A549 (cell line): ENCODE measurements at regions not wholly inside any gene's neighbourhood (a gene's known extent, or its start where the extent isn't known, plus 50 kb on each side); places are given as distances from the start of the nearest gene placed in this dataset.

ENCODE experiments used
- ATAC-seq, 2 experiments: fragments of 200-7000 bp in 1 of 2; fragments of >200 bp in 1 of 2; cut with Nextera tagmentation in 1 of 2; cut with Tn5 transposase in 1 of 2; 3 replicates each; pipeline versions ENCODE4 v1.8.0 to v1.9.1; 2018 to 2020; ENCODE audit warnings: mild to moderate bottlenecking in 1 of 2, moderate library complexity in 1 of 2
- CTCF ChIA-PET: fragments of 300-600 bp; sonication (Branson Sonifier 250); formaldehyde crosslinking; extraction: SDS; loops from one replicate; lab custom pipeline; 2021; ENCODE audit warnings: antibody characterized with exemption, inconsistent platforms; lab: Yijun Ruan, JAX
- POLR2A ChIA-PET: fragments of 350-600 bp; formaldehyde crosslinking; extraction: SDS; loops from one replicate; lab custom pipeline; 2021; ENCODE audit warnings: antibody characterized with exemption, inconsistent platforms; lab: Yijun Ruan, JAX
- DNase-seq, 2 experiments: peaks; one replicate each; pipeline versions ENCODE4 v3.0.0 to v3.0.0-alpha.2; 2011 to 2016; ENCODE audit warnings: low read depth in 1 of 2, low spot score in 1 of 2
- FAIRE-seq: peaks from 2 replicates; lab custom pipeline; 2011; peaks lifted over from hg19 to GRCh38; lab: Jason Lieb, UNC
- H3K27ac ChIP-seq, 2 experiments: fragments of >200 bp; sonication (Bioruptor Twin); formaldehyde crosslinking; 3 replicates each; pipeline ENCODE4 v1.5.1; 2016 to 2017
- H3K4me1 ChIP-seq: fragments of >200 bp; sonication (Bioruptor Twin); formaldehyde crosslinking; 3 replicates; pipeline ENCODE4 v1.6.1; 2016
- H3K4me2 ChIP-seq: fragments of >200 bp; sonication (Bioruptor Twin); formaldehyde crosslinking; 3 replicates; pipeline ENCODE4 v1.6.1; 2016
- H3K4me3 ChIP-seq: fragments of >200 bp; sonication (Bioruptor Twin); formaldehyde crosslinking; 3 replicates; pipeline ENCODE4 v1.5.1; 2016
- H3K9me3 ChIP-seq: fragments of >200 bp; sonication (Bioruptor Twin); formaldehyde crosslinking; 3 replicates; pipeline ENCODE4 v1.6.1; 2016
- ATOH8 ChIP-seq: fragments of 250-450 bp; sonication (Bioruptor Pico); IDR thresholded peaks from 2 replicates; pipeline ENCODE4 v1.5.0; 2020; ENCODE audit warnings: low read depth, mild to moderate bottlenecking, moderate library complexity
- BHLHE40 ChIP-seq: IDR thresholded peaks from 2 replicates; pipeline ENCODE4 v1.6.1; 2012; ENCODE audit warnings: low read depth, low read length, inconsistent platforms
- CBX8 ChIP-seq: fragments of 200-600 bp; sonication (generic); IDR thresholded peaks from 2 replicates; pipeline ENCODE4 v1.6.1; 2016
- CEBPB ChIP-seq, 2 experiments: fragments of >200 bp in 1 of 2; sonication (Bioruptor Twin) in 1 of 2; formaldehyde crosslinking in 1 of 2; IDR thresholded peaks; 2 replicates each; pipeline ENCODE4 v1.6.1; 2012 to 2016
- CTCF ChIP-seq: fragments of >200 bp; sonication (Bioruptor Twin); formaldehyde crosslinking; IDR thresholded peaks from 3 replicates; pipeline ENCODE4 v1.5.1; 2016
- EP300 ChIP-seq, 2 experiments: fragments of >200 bp; sonication (Bioruptor Twin); formaldehyde crosslinking; IDR thresholded peaks; 2 replicates in 1 of 2; 3 replicates in 1 of 2; pipeline ENCODE4 v1.6.1; 2016 to 2017
- ESRRA ChIP-seq: fragments of 150-350 bp; IDR thresholded peaks from 2 replicates; pipeline ENCODE4 v1.6.1; 2014; ENCODE audit warnings: mild to moderate bottlenecking, low read length, borderline replicate concordance
- FOSB ChIP-seq: fragments of 250-450 bp; sonication (Bioruptor Pico); IDR thresholded peaks from 2 replicates; pipeline ENCODE4 v1.5.0; 2020; ENCODE audit warnings: mild to moderate bottlenecking, moderate library complexity
- HES2 ChIP-seq: fragments of >200 bp; sonication (Bioruptor Twin); formaldehyde crosslinking; IDR thresholded peaks from 2 replicates; pipeline ENCODE4 v1.6.1; 2016
- HEYL ChIP-seq: fragments of 250-450 bp; sonication (Bioruptor Pico); IDR thresholded peaks from 2 replicates; pipeline ENCODE4 v1.8.0; 2021; ENCODE audit warnings: mild to moderate bottlenecking, moderate library complexity
- HMGXB4 ChIP-seq: fragments of 250-450 bp; sonication (Bioruptor Pico); IDR thresholded peaks from 2 replicates; pipeline ENCODE4 v1.5.0; 2021; ENCODE audit warnings: mild to moderate bottlenecking, moderate library complexity, borderline replicate concordance
- HOXA7 ChIP-seq: fragments of 250-450 bp; sonication (Bioruptor Pico); IDR thresholded peaks from 2 replicates; pipeline ENCODE4 v1.5.0; 2020; ENCODE audit warnings: mild to moderate bottlenecking, moderate library complexity
- HOXB5 ChIP-seq: fragments of 250-450 bp; sonication (Bioruptor Pico); IDR thresholded peaks from 2 replicates; pipeline ENCODE4 v1.5.0; 2020; ENCODE audit warnings: mild to moderate bottlenecking, moderate library complexity
- KDM1A ChIP-seq: fragments of 200-600 bp; sonication (generic); IDR thresholded peaks from 2 replicates; pipeline ENCODE4 v1.6.1; 2016; ENCODE audit warnings: low read depth, mild to moderate bottlenecking
- MAFK ChIP-seq: fragments of 450-650 bp; IDR thresholded peaks from 2 replicates; pipeline ENCODE4 v1.6.1; 2014; ENCODE audit not compliant: partially characterized antibody
- MYC ChIP-seq: IDR thresholded peaks from 2 replicates; pipeline ENCODE4 v1.6.1; 2012; ENCODE audit warnings: mild to moderate bottlenecking, inconsistent platforms, low read length, improper control_type of control experiment, borderline replicate concordance
- NFE2L2 ChIP-seq: fragments of 150-350 bp; conservative IDR thresholded peaks from 2 replicates; pipeline ENCODE4 v1.6.1; 2014; ENCODE audit warnings: low read length
- NPAS2 ChIP-seq: fragments of 250-450 bp; sonication (Bioruptor Pico); IDR thresholded peaks from 2 replicates; pipeline ENCODE4 v1.8.0; 2022; ENCODE audit warnings: mild to moderate bottlenecking, moderate library complexity, borderline replicate concordance
- PHF8 ChIP-seq: fragments of 200-600 bp; sonication (generic); IDR thresholded peaks from 2 replicates; pipeline ENCODE4 v1.6.1; 2016; ENCODE audit warnings: low read depth, mild to moderate bottlenecking, antibody characterized with exemption, moderate library complexity, borderline replicate concordance
- POLR2A ChIP-seq: IDR thresholded peaks from 2 replicates; pipeline ENCODE4 v1.6.1; 2012; ENCODE audit warnings: mild to moderate bottlenecking, low read length
- RNF2 ChIP-seq: fragments of 200-600 bp; sonication (generic); IDR thresholded peaks from 2 replicates; pipeline ENCODE4 v1.6.1; 2016; ENCODE audit warnings: low read depth, mild to moderate bottlenecking, antibody characterized with exemption, moderate library complexity, borderline replicate concordance
- USF2 ChIP-seq: fragments of 450-650 bp; IDR thresholded peaks from 2 replicates; pipeline ENCODE4 v1.6.1; 2014; ENCODE audit warnings: antibody characterized with exemption
- ZC3H11A ChIP-seq: fragments of 450-650 bp; IDR thresholded peaks from 2 replicates; pipeline ENCODE4 v1.6.1; 2014; ENCODE audit warnings: antibody characterized with exemption, mild to moderate bottlenecking
- WGBS: methylation state at CpG from one replicate; pipeline ENCODE4 v1.1.6; 2017; ENCODE audit errors: missing lambda C conversion rate; 5-methylcytosine and 5-hydroxymethylcytosine counted together

- ChIA-PET POLR2A (no interaction called here), CTCF (no interaction called here)
- TF ChIP-seq ESRRA, result no peak
- TF ChIP-seq NFE2L2, result no peak
- TF ChIP-seq HOXB5, result no peak
- TF ChIP-seq HES2, result no peak
- TF ChIP-seq CBX8, result no peak
- TF ChIP-seq USF2, result no peak
- no peak for TF ChIP-seq NPAS2 (CRISPR knock-in tag)
- TF ChIP-seq FOSB (CRISPR knock-in tag), result no peak
- no peak for TF ChIP-seq HOXA7 (CRISPR knock-in tag)
- TF ChIP-seq HMGXB4 (CRISPR knock-in tag), result no peak
- TF ChIP-seq POLR2A, result no peak
- TF ChIP-seq RNF2, result no peak
- TF ChIP-seq ZC3H11A, result no peak
- TF ChIP-seq KDM1A, result no peak
- TF ChIP-seq BHLHE40, result no peak
- DNase-seq (no peak), FAIRE-seq (no peak), ATAC-seq (no peak)
- Histone ChIP-seq H3K4me1 (no peaks in the 10 kb centered on the region), H3K27ac (no peak overlapping the region), H3K4me2 (no peak overlapping the region), H3K4me3 (no peak overlapping the region), H3K9me3 (peaks cover 2% of the 10 kb centered on the region; the same call in 2 of the 3 replicates)
Measured at GRCh38 chr6:19616022-19616421, 221.1 kb upstream of the ID4 start.

GRCh38 chr6:19632230-19632629 lies 204.9 kb upstream of the ID4 start:
- CTCF ChIA-PET, result interaction anchor here (1.3 kb wide), 1 partner anchor 608 kb away, joined by 3 read pairs; no protein-coding TSS in a partner anchor
- Histone ChIP-seq H3K4me1 (no peaks in the 10 kb centered on the region), H3K27ac (no peak overlapping the region), H3K4me3 (no peak overlapping the region), H3K4me2 (no peak overlapping the region), H3K9me3 (no peaks in the 10 kb centered on the region)
- POLR2A ChIA-PET, result no interaction called here
- DNase-seq (no peak), ATAC-seq (no peak), FAIRE-seq (no peak)
- no peak for TF ChIP-seq EP300 (IDR thresholded peaks at IDR 0.05)
- no peak for TF ChIP-seq CEBPB (IDR thresholded peaks at IDR 0.05)
- TF ChIP-seq HOXA7 (CRISPR knock-in tag), result no peak
- TF ChIP-seq HEYL (CRISPR knock-in tag), result no peak
- TF ChIP-seq MYC, result no peak
- TF ChIP-seq MAFK, result no peak
- no peak for TF ChIP-seq PHF8
- WGBS, result 48% methylated on average over 5 of the region's 5 CpGs

GRCh38 chr6:19632786-19633185 lies 204.4 kb upstream of the ID4 start:
- WGBS, result 44% methylated on average over 3 of the region's 3 CpGs
- TF ChIP-seq CTCF (no peak), ATOH8 (CRISPR knock-in tag) (no peak)
- POLR2A ChIA-PET, result no interaction called here
- CTCF ChIA-PET, result interaction anchor here (1.3 kb wide), 1 partner anchor 608 kb away, joined by 3 read pairs; no protein-coding TSS in a partner anchor
- Histone ChIP-seq H3K27ac (no peak overlapping the region), H3K4me2 (no peak overlapping the region), H3K9me3 (no peaks in the 10 kb centered on the region), H3K4me1 (no peaks in the 10 kb centered on the region), H3K4me3 (no peak overlapping the region)
- DNase-seq, result no peak
- ATAC-seq, result no peak
- no peak for FAIRE-seq
